Right lobe of liver (tissue), 6 donors: ENCODE measurements at regions not wholly inside any gene's neighbourhood (a gene's known extent, or its start where the extent isn't known, plus 50 kb on each side); places are given as distances from the start of the nearest gene placed in this dataset.

Experiments
- ATAC-seq, 4 donors: fragments of 200-7000 bp; cut with Tn5 transposase; one replicate each; pipeline ENCODE4 v1.9.1; 2020; ENCODE audit warnings: mild to moderate bottlenecking in 4 of 4, moderate library complexity in 4 of 4
- DNase-seq, 3 donors: peaks; one replicate each; pipeline ENCODE4 v3.0.0-alpha.2; 2020
- H3K27ac ChIP-seq, 3 donors: fragments of 200-600 bp; one replicate each; pipeline ENCODE4 v1.8.0; 2022
- H3K27me3 ChIP-seq, 2 donors: fragments of 200-600 bp; one replicate each; pipeline ENCODE4 v1.8.0; 2022
- H3K36me3 ChIP-seq, 4 donors: fragments of 200-600 bp; sonication (generic) in 1 of 4; one replicate each; pipeline versions ENCODE4 v1.5.1 to v1.8.0; 2017 to 2022; ENCODE audit warnings: control low read depth in 1 of 4
- H3K4me1 ChIP-seq, 4 donors: fragments of 200-600 bp; sonication (generic) in 1 of 4; one replicate each; pipeline versions ENCODE4 v1.5.1 to v1.8.0; 2017 to 2022; ENCODE audit warnings: control low read depth in 1 of 4
- H3K4me3 ChIP-seq, 3 donors: fragments of 200-600 bp; one replicate each; pipeline ENCODE4 v1.8.0; 2022
- H3K9me3 ChIP-seq, 4 donors: fragments of 200-600 bp; sonication (generic) in 1 of 4; one replicate each; pipeline versions ENCODE4 v1.5.1 to v1.8.0; 2017 to 2022; ENCODE audit warnings: control low read depth in 1 of 4
- POLR2A ChIP-seq: fragments of 450-650 bp; IDR thresholded peaks from one replicate; pipeline ENCODE4 v1.6.1; 2017; ENCODE audit warnings: antibody characterized with exemption, mild to moderate bottlenecking
- WGBS: methylation state at CpG from one replicate; pipeline ENCODE4 v1.1.6; 2018; ENCODE audit warnings: low coverage, low lambda C conversion rate; ENCODE audit not compliant: insufficient coverage; ENCODE audit errors: missing lambda C conversion rate; 5-methylcytosine and 5-hydroxymethylcytosine counted together
- intact Hi-C, 2 donors: fragments of 100-400 bp; cut with DNase I; formaldehyde crosslinking; loops; one replicate each; pipeline versions ENCODE4 v1.11.2 to v1.14.1; 2022
- TF ChIP-seq, protein P1 (sequence below), 4 donors: fragments of 200-600 bp in 3 of 4; fragments of 450-650 bp in 1 of 4; IDR thresholded peaks; one replicate each; pipeline versions ENCODE4 v1.5.1 to v1.8.0; 2016 to 2022; ENCODE audit warnings: antibody characterized with exemption in 4 of 4, mild to moderate bottlenecking in 2 of 4
- donor health status: DM: no; HTN: yes; CAD: no.
- donor health status: DM: no; HTN: no; CAD: no.
- donor health status: DM: no; HTN: no; CAD: no.
- donor health status: DM: no; HTN: yes; CAD: no.
- donor health status: DM: no; HTN: yes; CAD: no.

DNA sequence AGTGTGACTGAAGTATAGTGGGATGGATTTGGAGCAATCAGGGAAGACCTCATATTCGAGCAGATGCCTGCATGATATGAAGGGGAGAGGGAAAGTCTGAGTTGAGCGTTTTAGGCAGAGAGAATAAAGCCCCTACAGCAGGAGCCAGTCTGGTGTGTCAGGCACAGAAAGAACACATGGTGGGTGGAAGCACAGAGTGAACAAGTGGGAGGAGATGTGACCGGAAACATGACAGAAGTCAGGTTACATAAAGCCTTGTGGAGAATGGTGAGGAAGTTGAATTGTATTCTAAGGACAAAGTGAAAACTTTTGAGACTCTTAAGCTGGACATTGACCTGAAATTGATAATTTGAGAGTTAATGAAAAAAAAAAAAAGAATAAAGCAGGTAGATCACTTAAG, 541.0 kb downstream of the PLOD2 start:
- DNase-seq, result no peak
- Histone ChIP-seq H3K9me3 (no peaks in the 10 kb centered on the region), H3K4me3 (no peak overlapping the region), H3K27ac (no peak overlapping the region), H3K27me3 (no peaks in the 10 kb centered on the region), H3K4me1 (no peaks in the 10 kb centered on the region), H3K36me3 (no peaks in the 10 kb centered on the region)
- ATAC-seq, result no peak
- intact Hi-C loops, result no loop called here
- WGBS, result 48% methylated on average over 3 of the region's 3 CpGs
- TF ChIP-seq POLR2A, result no peak
- TF ChIP-seq, protein P1, sequence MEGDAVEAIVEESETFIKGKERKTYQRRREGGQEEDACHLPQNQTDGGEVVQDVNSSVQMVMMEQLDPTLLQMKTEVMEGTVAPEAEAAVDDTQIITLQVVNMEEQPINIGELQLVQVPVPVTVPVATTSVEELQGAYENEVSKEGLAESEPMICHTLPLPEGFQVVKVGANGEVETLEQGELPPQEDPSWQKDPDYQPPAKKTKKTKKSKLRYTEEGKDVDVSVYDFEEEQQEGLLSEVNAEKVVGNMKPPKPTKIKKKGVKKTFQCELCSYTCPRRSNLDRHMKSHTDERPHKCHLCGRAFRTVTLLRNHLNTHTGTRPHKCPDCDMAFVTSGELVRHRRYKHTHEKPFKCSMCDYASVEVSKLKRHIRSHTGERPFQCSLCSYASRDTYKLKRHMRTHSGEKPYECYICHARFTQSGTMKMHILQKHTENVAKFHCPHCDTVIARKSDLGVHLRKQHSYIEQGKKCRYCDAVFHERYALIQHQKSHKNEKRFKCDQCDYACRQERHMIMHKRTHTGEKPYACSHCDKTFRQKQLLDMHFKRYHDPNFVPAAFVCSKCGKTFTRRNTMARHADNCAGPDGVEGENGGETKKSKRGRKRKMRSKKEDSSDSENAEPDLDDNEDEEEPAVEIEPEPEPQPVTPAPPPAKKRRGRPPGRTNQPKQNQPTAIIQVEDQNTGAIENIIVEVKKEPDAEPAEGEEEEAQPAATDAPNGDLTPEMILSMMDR (IDR thresholded peaks at IDR 0.05), result no peak

DNA sequence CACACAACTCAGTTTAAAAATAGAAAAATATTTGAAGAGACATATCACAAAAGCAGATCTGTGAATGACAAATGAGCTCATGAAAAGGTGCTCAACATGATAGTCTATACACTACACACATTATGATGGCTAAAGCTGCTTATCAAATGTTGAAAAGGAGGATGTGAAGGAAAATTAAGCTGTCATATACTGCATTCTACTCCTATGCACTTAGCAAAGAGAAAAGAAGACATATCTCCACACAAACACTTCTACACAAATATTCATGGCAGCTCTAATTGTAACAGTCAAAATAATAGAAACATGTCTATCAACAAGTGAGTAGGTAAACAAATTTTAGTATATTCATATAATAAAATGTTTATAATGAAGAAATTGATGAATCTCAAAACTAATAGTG, 540.5 kb downstream of the PLOD2 start:
- DNase-seq, result no peak
- no peak for TF ChIP-seq POLR2A
- TF ChIP-seq, protein P1 (IDR thresholded peaks at IDR 0.05), result no peak
- Histone ChIP-seq H3K4me3 (no peak overlapping the region), H3K4me1 (no peaks in the 10 kb centered on the region), H3K27me3 (no peaks in the 10 kb centered on the region), H3K9me3 (no peaks in the 10 kb centered on the region), H3K27ac (no peak overlapping the region), H3K36me3 (no peaks in the 10 kb centered on the region)
- intact Hi-C loops, result no loop called here
- no peak for ATAC-seq

DNA sequence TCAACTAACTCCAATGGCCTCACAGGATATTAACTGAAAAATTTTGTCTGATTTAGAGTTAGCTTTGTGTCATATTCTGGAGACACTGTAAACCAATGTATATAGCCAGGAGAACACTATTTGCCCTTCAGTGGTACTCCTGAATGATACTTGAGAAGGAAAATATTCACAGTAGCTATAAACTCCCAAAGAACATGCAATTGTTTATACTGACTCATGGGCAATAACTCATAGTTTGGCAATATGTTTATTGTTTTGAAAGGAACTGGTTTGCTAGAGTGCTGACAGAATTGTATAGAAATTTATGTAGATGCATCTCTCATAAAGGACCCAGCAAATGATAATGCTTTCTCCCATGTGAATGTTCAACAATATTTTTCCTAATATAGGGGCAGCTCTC, 537.6 kb downstream of the PLOD2 start:
- intact Hi-C loops, result no loop called here
- Histone ChIP-seq H3K27ac (no peak overlapping the region), H3K9me3 (no peaks in the 10 kb centered on the region), H3K4me3 (no peak overlapping the region), H3K36me3 (no peaks in the 10 kb centered on the region), H3K4me1 (no peaks in the 10 kb centered on the region), H3K27me3 (no peaks in the 10 kb centered on the region)
- TF ChIP-seq, protein P1 (IDR thresholded peaks at IDR 0.05), result no peak
- no peak for TF ChIP-seq POLR2A
- no peak for ATAC-seq
- no peak for DNase-seq

DNA sequence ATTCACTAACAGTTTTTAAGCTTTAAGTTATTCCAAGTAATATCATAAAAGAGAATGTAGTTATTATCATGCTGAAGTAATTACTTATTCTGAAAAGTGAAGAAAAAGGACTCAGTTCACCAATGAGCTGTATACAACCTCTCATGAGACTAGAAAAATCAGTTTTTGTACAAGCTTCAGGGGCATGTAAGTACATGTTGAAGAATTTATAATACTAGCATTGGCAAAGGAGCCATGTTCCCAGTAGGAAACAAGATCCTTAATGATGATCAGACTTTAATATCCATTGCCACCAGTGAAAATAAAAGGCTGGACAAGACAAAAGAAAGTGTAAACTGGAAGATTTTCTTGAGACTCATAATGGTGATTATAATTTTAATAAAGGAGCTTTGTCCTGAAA, 532.8 kb downstream of the PLOD2 start:
- ATAC-seq (no peak), DNase-seq (no peak)
- Histone ChIP-seq H3K27me3 (no peaks in the 10 kb centered on the region), H3K4me3 (no peak overlapping the region), H3K4me1 (no peaks in the 10 kb centered on the region), H3K36me3 (no peaks in the 10 kb centered on the region), H3K27ac (no peak overlapping the region), H3K9me3 (no peaks in the 10 kb centered on the region)
- intact Hi-C loops, result no loop called here
- TF ChIP-seq, protein P1 (IDR thresholded peaks at IDR 0.05), result no peak
- no peak for TF ChIP-seq POLR2A

DNA sequence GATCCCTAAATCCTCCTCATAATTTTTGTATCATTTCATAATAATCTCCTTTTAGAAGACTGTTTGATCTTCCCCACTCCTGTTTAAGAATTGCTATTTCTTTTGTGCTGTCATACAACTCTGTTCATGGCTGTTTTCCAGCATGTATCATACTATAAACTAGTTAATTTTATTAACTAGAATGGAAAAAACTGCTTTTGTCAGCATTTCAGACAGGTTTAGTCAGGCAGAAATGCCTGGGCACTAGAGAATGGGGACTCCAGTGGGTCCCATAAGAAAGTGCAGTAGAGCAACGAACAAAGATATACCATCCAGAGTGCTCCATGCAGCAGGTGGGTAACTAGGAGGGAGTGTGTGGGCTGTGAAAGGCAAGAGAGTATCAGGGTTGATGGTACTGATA, 523.9 kb downstream of the PLOD2 start:
- ATAC-seq (no peak), DNase-seq (no peak)
- no peaks in the 10 kb centered on the region for H3K9me3 ChIP-seq
- H3K27ac ChIP-seq, result no peak overlapping the region
- no peaks in the 10 kb centered on the region for H3K4me1 ChIP-seq
- WGBS, result 47% methylated on average over 1 of the region's 1 CpG
- no peaks in the 10 kb centered on the region for H3K27me3 ChIP-seq
- intact Hi-C loops, result no loop called here
- no peaks in the 10 kb centered on the region for H3K36me3 ChIP-seq
- TF ChIP-seq POLR2A, result no peak
- TF ChIP-seq, protein P1 (IDR thresholded peaks at IDR 0.05), result no peak
- H3K4me3 ChIP-seq, result no peak overlapping the region
